H1 (cell line): ENCODE measurements at regions not wholly inside any gene's neighbourhood (a gene's known extent, or its start where the extent isn't known, plus 50 kb on each side); places are given as distances from the start of the nearest gene placed in this dataset.

ENCODE experiments used
- CTCF ChIP-seq, 3 experiments: IDR thresholded peaks; 1 replicate in 2 of 3; 2 replicates in 1 of 3; pipeline versions ENCODE4 v1.5.1 to v1.6.1; 2011; ENCODE audit warnings: low read length in 3 of 3, mild to moderate bottlenecking in 3 of 3, inconsistent platforms in 2 of 3, low read depth in 1 of 3, moderate library complexity in 1 of 3; ENCODE audit not compliant: insufficient read depth in 1 of 3; ENCODE audit errors: control extremely low read depth in 1 of 3
- EZH2 ChIP-seq: fragments of 200-600 bp; sonication (generic); IDR thresholded peaks from 2 replicates; pipeline ENCODE4 v1.7.1; 2012; ENCODE audit warnings: low read depth, mild to moderate bottlenecking, moderate library complexity, low read length, inconsistent platforms; ENCODE audit not compliant: severe bottlenecking
- RFX5 ChIP-seq: IDR thresholded peaks from 2 replicates; pipeline ENCODE4 v1.6.1; 2011; ENCODE audit warnings: low read depth, low read length, improper control_type of control experiment, borderline replicate concordance

GRCh38 chrX:106220177-106220576 lies 52.1 kb downstream of the PWWP3B start:
- peak in 1 of 3 experiments; percentile 28; a peak in 1 of 4 replicates for TF ChIP-seq CTCF (IDR thresholded peaks at IDR 0.05; ENCODE audit: control extremely low read depth in 1 of 3, insufficient read depth in 1 of 3, low read depth in 1 of 3, low read length in 3 of 3)
- TF ChIP-seq RFX5 = no peak
- TF ChIP-seq EZH2 = no peak
